GM18868 (cell line): ENCODE measurements at regions not wholly inside any gene's neighbourhood (a gene's known extent, or its start where the extent isn't known, plus 50 kb on each side); places are given as distances from the start of the nearest gene placed in this dataset.
A peak's percentile ranks its signal among the peaks of the same experiment; 100 is the strongest.
"Not testable (repeated sequence)": the region's sequence is repeated elsewhere in the genome, so short reads cannot be mapped to it uniquely, and the experiment has no call there.

Experiments used
- ATAC-seq: cut with Tn5 transposase; IDR thresholded peaks from one replicate; pipeline ENCODE4 v1.9.1; 2021; ENCODE audit warnings: mild to moderate bottlenecking, moderate library complexity; ENCODE audit not compliant: unreplicated experiment

- ATAC-seq: no peak
These were observed 79.8 kb downstream of the ZNF92 start for GRCh38 chr7:65453341-65454030.

GRCh38 chr7:65454469-65454868, 80.8 kb downstream of the ZNF92 start:
- ATAC-seq: no peak

GRCh38 chr7:65455050-65455449, 81.4 kb downstream of the ZNF92 start:
- not testable (repeated sequence) for ATAC-seq

GRCh38 chr7:65457705-65458104, 84.0 kb downstream of the ZNF92 start:
- ATAC-seq: no peak

GRCh38 chr7:65459438-65459837, 85.8 kb downstream of the ZNF92 start:
- no peak for ATAC-seq

GRCh38 chr7:65462148-65462716, 88.6 kb downstream of the ZNF92 start:
- no peak for ATAC-seq

- ATAC-seq: no peak
These were observed 89.5 kb downstream of the ZNF92 start for GRCh38 chr7:65463184-65463583.

GRCh38 chr7:65469919-65470558, 96.4 kb downstream of the ZNF92 start:
- not testable (repeated sequence) for ATAC-seq

GRCh38 chr7:65471587-65471986, 97.9 kb downstream of the ZNF92 start:
- no peak for ATAC-seq

GRCh38 chr7:65475040-65475726, 101.5 kb downstream of the ZNF92 start:
- ATAC-seq: no peak

GRCh38 chr7:65475734-65476319, 102.2 kb downstream of the ZNF92 start:
- ATAC-seq: peak; percentile 61

GRCh38 chr7:65477326-65477725, 103.7 kb downstream of the ZNF92 start:
- no peak for ATAC-seq

GRCh38 chr7:65489260-65489767, 115.7 kb downstream of the ZNF92 start:
- no peak for ATAC-seq

GRCh38 chr7:65496697-65497096, 123.0 kb downstream of the ZNF92 start:
- ATAC-seq: not testable (repeated sequence)

GRCh38 chr7:65503434-65504152, 129.9 kb downstream of the ZNF92 start:
- ATAC-seq: no peak

GRCh38 chr7:65504504-65505319, 131.1 kb downstream of the ZNF92 start:
- not testable (repeated sequence) for ATAC-seq

- not testable (repeated sequence) for ATAC-seq
These were observed 131.6 kb downstream of the ZNF92 start for GRCh38 chr7:65505320-65505633.

GRCh38 chr7:65508581-65509367, 135.1 kb downstream of the ZNF92 start:
- ATAC-seq: not testable (repeated sequence)
